ENCODE measurements at regions not wholly inside any gene's neighbourhood (a gene's known extent, or its start where the extent isn't known, plus 50 kb on each side); places are given as distances from the start of the nearest gene placed in this dataset.

GRCh38 chr9:13501018-13501417 is 221.5 kb upstream of the MPDZ start:
- no peaks in the 10 kb centered on the region for H3K9me3 ChIP-seq
- no peak overlapping the region for H3K4me3 ChIP-seq
- no peaks in the 10 kb centered on the region for H3K27me3 ChIP-seq
- intact Hi-C loops (cut with DNase I; ENCODE audit: low total_unique reads), result no loop called here
- no peaks in the 10 kb centered on the region for H3K4me1 ChIP-seq
- no peaks in the 10 kb centered on the region for H3K36me3 ChIP-seq
- no peak for TF ChIP-seq CTCF (IDR thresholded peaks at IDR 0.05)
- TF ChIP-seq POLR2A (IDR thresholded peaks at IDR 0.05), result no peak
- H3K27ac ChIP-seq, result no peak overlapping the region
- DNase-seq, result no peak

GRCh38 chr9:13500034-13500433 is 220.5 kb upstream of the MPDZ start:
- Histone ChIP-seq H3K36me3 (no peaks in the 10 kb centered on the region), H3K4me3 (no peak overlapping the region), H3K27ac (no peak overlapping the region), H3K4me1 (no peaks in the 10 kb centered on the region), H3K9me3 (no peaks in the 10 kb centered on the region), H3K27me3 (no peaks in the 10 kb centered on the region)
- DNase-seq, result no peak
- intact Hi-C loops (cut with DNase I; ENCODE audit: low total_unique reads), result no loop called here
- TF ChIP-seq POLR2A (IDR thresholded peaks at IDR 0.05), result no peak
- no peak for TF ChIP-seq CTCF (IDR thresholded peaks at IDR 0.05)

GRCh38 chr9:13493697-13494096 is 214.2 kb upstream of the MPDZ start:
- H3K27ac ChIP-seq, result no peak overlapping the region
- H3K36me3 ChIP-seq, result no peaks in the 10 kb centered on the region
- TF ChIP-seq CTCF (IDR thresholded peaks at IDR 0.05) (no peak), POLR2A (IDR thresholded peaks at IDR 0.05) (no peak)
- no peak for DNase-seq
- H3K9me3 ChIP-seq, result no peaks in the 10 kb centered on the region
- no peak overlapping the region for H3K4me3 ChIP-seq
- no peaks in the 10 kb centered on the region for H3K27me3 ChIP-seq
- intact Hi-C loops (cut with DNase I; ENCODE audit: low total_unique reads), result no loop called here
- no peaks in the 10 kb centered on the region for H3K4me1 ChIP-seq

- TF ChIP-seq CTCF (IDR thresholded peaks at IDR 0.05) (peak in 1 of 4 experiments; percentile 2), POLR2A (IDR thresholded peaks at IDR 0.05) (no peak)
- Histone ChIP-seq H3K4me1 (no peaks in the 10 kb centered on the region), H3K27ac (no peak overlapping the region), H3K9me3 (no peaks in the 10 kb centered on the region), H3K27me3 (no peaks in the 10 kb centered on the region), H3K4me3 (no peak overlapping the region), H3K36me3 (no peaks in the 10 kb centered on the region)
- intact Hi-C loops (cut with DNase I; ENCODE audit: low total_unique reads), result no loop called here
- no peak for DNase-seq
Measured at GRCh38 chr9:13491493-13492424, 212.3 kb upstream of the MPDZ start.

GRCh38 chr9:13491138-13491492 is 211.6 kb upstream of the MPDZ start:
- TF ChIP-seq POLR2A (IDR thresholded peaks at IDR 0.05) (no peak), CTCF (IDR thresholded peaks at IDR 0.05) (no peak)
- no peaks in the 10 kb centered on the region for H3K27me3 ChIP-seq
- no peaks in the 10 kb centered on the region for H3K36me3 ChIP-seq
- intact Hi-C loops (cut with DNase I; ENCODE audit: low total_unique reads), result no loop called here
- no peaks in the 10 kb centered on the region for H3K9me3 ChIP-seq
- no peaks in the 10 kb centered on the region for H3K4me1 ChIP-seq
- no peak for DNase-seq
- peak overlapping the region in 1 of 2 donors; percentile 3 for H3K27ac ChIP-seq
- no peak overlapping the region for H3K4me3 ChIP-seq

All from uterus (tissue), 3 donors.